ENCODE measurements at regions not wholly inside any gene's neighbourhood (a gene's known extent, or its start where the extent isn't known, plus 50 kb on each side); places are given as distances from the start of the nearest gene placed in this dataset.

- H3K4me3 ChIP-seq (ENCODE audit: low read length), result no peak overlapping the region
- no peak for TF ChIP-seq CTCF (conservative IDR thresholded peaks at IDR 0.05)
- no peaks in the 10 kb centered on the region for H3K36me3 Mint-ChIP-seq (ENCODE audit: low read depth)
- no peak overlapping the region for H3K4me3 Mint-ChIP-seq
- peaks cover 5% of the 10 kb centered on the region for H3K27me3 ChIP-seq (ENCODE audit: control insufficient read depth, insufficient read depth, low read length, poor library complexity, severe bottlenecking)
- no peak for DNase-seq
- H3K27ac Mint-ChIP-seq, result no peak overlapping the region
- H3K27me3 Mint-ChIP-seq (ENCODE audit: insufficient read depth), result peaks cover 24% of the 10 kb centered on the region
- H3K27ac ChIP-seq (ENCODE audit: low read depth, low read length), result no peak overlapping the region
- H3K9me3 Mint-ChIP-seq, result no peaks in the 10 kb centered on the region
- WGBS, 2 experiments (ENCODE audit: insufficient coverage in 1 of 2, insufficient read length in 1 of 2), result 62 to 100% methylated on average over 1 to 3 of the region's 3 CpGs
- H3K9ac ChIP-seq (ENCODE audit: extremely low read depth, low read length, poor library complexity, severe bottlenecking), result no peak overlapping the region
- H3K4me1 Mint-ChIP-seq, result no peaks in the 10 kb centered on the region
- no peaks in the 10 kb centered on the region for H3K9me3 ChIP-seq (ENCODE audit: control insufficient read depth, low read length)
- H3K4me1 ChIP-seq (ENCODE audit: control insufficient read depth, insufficient read depth, low read length), result no peaks in the 10 kb centered on the region
- no peaks in the 10 kb centered on the region for H3K36me3 ChIP-seq (ENCODE audit: control insufficient read depth, insufficient read depth, low read length)
These were observed 70.3 kb upstream of the ZFR start for GRCh38 chr5:32514806-32515205.

GRCh38 chr5:32512926-32513325 lies 68.4 kb upstream of the ZFR start:
- DNase-seq, result no peak
- H3K36me3 Mint-ChIP-seq (ENCODE audit: low read depth), result no peaks in the 10 kb centered on the region
- Histone ChIP-seq H3K27ac (ENCODE audit: low read depth, low read length) (no peak overlapping the region), H3K9ac (ENCODE audit: extremely low read depth, low read length, poor library complexity, severe bottlenecking) (no peak overlapping the region), H3K27me3 (ENCODE audit: control insufficient read depth, insufficient read depth, low read length, poor library complexity, severe bottlenecking) (no peaks in the 10 kb centered on the region), H3K36me3 (ENCODE audit: control insufficient read depth, insufficient read depth, low read length) (no peaks in the 10 kb centered on the region), H3K4me1 (ENCODE audit: control insufficient read depth, insufficient read depth, low read length) (no peaks in the 10 kb centered on the region), H3K4me3 (ENCODE audit: low read length) (no peak overlapping the region), H3K9me3 (ENCODE audit: control insufficient read depth, low read length) (no peaks in the 10 kb centered on the region)
- H3K9me3 Mint-ChIP-seq, result no peaks in the 10 kb centered on the region
- H3K27me3 Mint-ChIP-seq (ENCODE audit: insufficient read depth), result peaks cover 31% of the 10 kb centered on the region
- no peak for TF ChIP-seq CTCF (conservative IDR thresholded peaks at IDR 0.05)
- H3K27ac Mint-ChIP-seq, result no peak overlapping the region
- no peaks in the 10 kb centered on the region for H3K4me1 Mint-ChIP-seq
- WGBS, 2 experiments (ENCODE audit: insufficient coverage in 1 of 2, insufficient read length in 1 of 2), result 85% methylated on average over 2 of the region's 2 CpGs; no CpG with 5 or more reads in 1 of the 2 experiments
- no peak overlapping the region for H3K4me3 Mint-ChIP-seq

GRCh38 chr5:32511776-32512374 lies 67.3 kb upstream of the ZFR start:
- WGBS, 2 experiments (ENCODE audit: insufficient coverage in 1 of 2, insufficient read length in 1 of 2), result 87% methylated on average over 9 of the region's 9 CpGs; no CpG with 5 or more reads in 1 of the 2 experiments
- Histone ChIP-seq H3K36me3 (ENCODE audit: control insufficient read depth, insufficient read depth, low read length) (no peaks in the 10 kb centered on the region), H3K4me1 (ENCODE audit: control insufficient read depth, insufficient read depth, low read length) (no peaks in the 10 kb centered on the region), H3K27me3 (ENCODE audit: control insufficient read depth, insufficient read depth, low read length, poor library complexity, severe bottlenecking) (no peaks in the 10 kb centered on the region), H3K9me3 (ENCODE audit: control insufficient read depth, low read length) (no peaks in the 10 kb centered on the region), H3K27ac (ENCODE audit: low read depth, low read length) (no peak overlapping the region), H3K4me3 (ENCODE audit: low read length) (no peak overlapping the region), H3K9ac (ENCODE audit: extremely low read depth, low read length, poor library complexity, severe bottlenecking) (no peak overlapping the region)
- Mint-ChIP-seq H3K9me3 (no peaks in the 10 kb centered on the region), H3K27me3 (ENCODE audit: insufficient read depth) (peaks cover 38% of the 10 kb centered on the region), H3K27ac (no peak overlapping the region), H3K4me3 (no peak overlapping the region), H3K4me1 (no peaks in the 10 kb centered on the region), H3K36me3 (ENCODE audit: low read depth) (no peaks in the 10 kb centered on the region)
- no peak for DNase-seq
- no peak for TF ChIP-seq CTCF (conservative IDR thresholded peaks at IDR 0.05)
